Posterior vena cava (tissue), 2 donors: ENCODE measurements at regions not wholly inside any gene's neighbourhood (a gene's known extent, or its start where the extent isn't known, plus 50 kb on each side); places are given as distances from the start of the nearest gene placed in this dataset.

Experiments used
- DNase-seq: peaks from one replicate; pipeline ENCODE4 v3.0.0-alpha.2; 2020; ENCODE audit warnings: low spot score
- intact Hi-C, 2 donors: fragments of 100-400 bp; cut with DNase I; formaldehyde crosslinking; loops; one replicate each; pipeline versions ENCODE4 v1.14.1 to v1.14.2; 2022 to 2023
- donor health status: DM: yes; HTN: yes; CAD: no.
- donor health status: DM: yes; HTN: yes; CAD: no.

GRCh38 chr1:112298558-112298957 is 97.5 kb upstream of the CTTNBP2NL start:
- DNase-seq: no peak
- intact Hi-C loops: no loop called here

- intact Hi-C loops: no loop called here
- DNase-seq: no peak
These were observed 91.9 kb upstream of the CTTNBP2NL start for GRCh38 chr1:112304126-112304525.

- no peak for DNase-seq
- intact Hi-C loops: no loop called here
These were observed 91.4 kb upstream of the CTTNBP2NL start for GRCh38 chr1:112304612-112305011.

GRCh38 chr1:112307930-112308591 is 88.0 kb upstream of the CTTNBP2NL start:
- intact Hi-C loops: no loop called here
- no peak for DNase-seq

- intact Hi-C loops: no loop called here
These were observed 87.3 kb upstream of the CTTNBP2NL start for GRCh38 chr1:112308716-112309115.

GRCh38 chr1:112309499-112309898 is 86.5 kb upstream of the CTTNBP2NL start:
- intact Hi-C loops: no loop called here

More at GRCh38 chr1:112308716-112309115, 87.3 kb upstream of the CTTNBP2NL start:
- DNase-seq: no peak

GRCh38 chr1:112312315-112312714 is 83.7 kb upstream of the CTTNBP2NL start:
- DNase-seq: no peak
- intact Hi-C loops: no loop called here

More at GRCh38 chr1:112309499-112309898, 86.5 kb upstream of the CTTNBP2NL start:
- DNase-seq: no peak

- intact Hi-C loops: no loop called here
- no peak for DNase-seq
These were observed 83.1 kb upstream of the CTTNBP2NL start for GRCh38 chr1:112312879-112313278.

GRCh38 chr1:112316254-112316913 is 79.6 kb upstream of the CTTNBP2NL start:
- intact Hi-C loops: no loop called here
- no peak for DNase-seq

- DNase-seq: no peak
These were observed 78.9 kb upstream of the CTTNBP2NL start for GRCh38 chr1:112317140-112317539.

GRCh38 chr1:112317611-112318062 is 78.4 kb upstream of the CTTNBP2NL start:
- intact Hi-C loops: no loop called here
- no peak for DNase-seq

More at GRCh38 chr1:112317140-112317539, 78.9 kb upstream of the CTTNBP2NL start:
- intact Hi-C loops: no loop called here

- intact Hi-C loops: no loop called here
These were observed 77.8 kb upstream of the CTTNBP2NL start for GRCh38 chr1:112318263-112318662.

GRCh38 chr1:112318698-112319370 is 77.2 kb upstream of the CTTNBP2NL start:
- DNase-seq: no peak
- intact Hi-C loops: no loop called here

More at GRCh38 chr1:112318263-112318662, 77.8 kb upstream of the CTTNBP2NL start:
- DNase-seq: no peak

GRCh38 chr1:112319371-112320040 is 76.5 kb upstream of the CTTNBP2NL start:
- intact Hi-C loops: no loop called here
- DNase-seq: no peak

GRCh38 chr1:112320058-112320457 is 76.0 kb upstream of the CTTNBP2NL start:
- no peak for DNase-seq
- intact Hi-C loops: no loop called here

GRCh38 chr1:112322018-112322417 is 74.0 kb upstream of the CTTNBP2NL start:
- no peak for DNase-seq
- intact Hi-C loops: no loop called here

- no peak for DNase-seq
- intact Hi-C loops: no loop called here
These were observed 72.9 kb upstream of the CTTNBP2NL start for GRCh38 chr1:112322983-112323678.

- DNase-seq: no peak
- intact Hi-C loops: no loop called here
These were observed 70.5 kb upstream of the CTTNBP2NL start for GRCh38 chr1:112325504-112325903.

GRCh38 chr1:112328600-112328999 is 67.4 kb upstream of the CTTNBP2NL start:
- intact Hi-C loops: no loop called here
- no peak for DNase-seq
